Breast epithelium (tissue), 3 donors: ENCODE measurements at regions not wholly inside any gene's neighbourhood (a gene's known extent, or its start where the extent isn't known, plus 50 kb on each side); places are given as distances from the start of the nearest gene placed in this dataset.

ENCODE experiments used
- CTCF ChIP-seq, 3 donors: fragments of 450-650 bp; IDR thresholded peaks; one replicate each; pipeline ENCODE4 v1.5.1; 2016 to 2017; ENCODE audit warnings: antibody characterized with exemption in 3 of 3, mild to moderate bottlenecking in 3 of 3, moderate library complexity in 3 of 3
- POLR2A ChIP-seq: fragments of 450-650 bp; IDR thresholded peaks from one replicate; pipeline ENCODE4 v1.6.1; 2016; ENCODE audit warnings: antibody characterized with exemption, mild to moderate bottlenecking, moderate library complexity
- POLR2AphosphoS5 ChIP-seq, 3 donors: sonication (generic); formaldehyde crosslinking; IDR thresholded peaks; one replicate each; pipeline ENCODE4 v1.6.1; 2017; ENCODE audit warnings: antibody characterized with exemption in 3 of 3

DNA sequence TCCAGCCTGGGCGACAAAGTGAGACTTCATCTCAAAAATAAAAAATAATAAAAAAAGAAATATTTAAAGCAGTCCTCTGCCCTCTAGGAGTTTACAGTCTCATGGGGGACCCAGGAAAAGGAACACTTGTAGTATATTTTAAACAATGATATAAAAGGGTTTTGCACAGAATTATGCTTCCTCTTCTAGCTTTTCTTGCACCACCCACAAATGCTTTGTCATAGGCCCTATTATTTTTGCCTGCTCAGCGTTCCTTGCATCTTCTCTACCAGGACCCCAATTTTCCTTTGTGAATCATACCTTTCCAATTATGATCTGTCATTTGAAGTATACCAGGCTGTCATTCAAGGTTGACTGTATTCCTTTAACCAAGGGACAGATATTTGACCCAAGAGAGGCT is 164.8 kb upstream of the CDKN2B start:
- no peak for TF ChIP-seq CTCF (IDR thresholded peaks at IDR 0.05)
- no peak for TF ChIP-seq POLR2A
- TF ChIP-seq POLR2AphosphoS5 (IDR thresholded peaks at IDR 0.05), result no peak
